IMR-90 (cell line): ENCODE measurements at regions not wholly inside any gene's neighbourhood (a gene's known extent, or its start where the extent isn't known, plus 50 kb on each side); places are given as distances from the start of the nearest gene placed in this dataset.

Source experiments
- ATAC-seq: fragments of 200-7000 bp; cut with Tn5 transposase; 2 replicates; pipeline ENCODE4 v1.9.1; 2020; ENCODE audit warnings: low read depth, mild to moderate bottlenecking, moderate library complexity
- BruUV-seq: library from RNA; stranded (reverse); fragments of 400-500 nt; replicated peaks from 2 replicates; lab custom pipeline; 2021; lab: Mats Ljungman, UMichigan
- CTCF ChIA-PET: fragments of 300-600 bp; formaldehyde crosslinking; extraction: SDS; loops from one replicate; lab custom pipeline; 2021; ENCODE audit warnings: antibody characterized with exemption; lab: Yijun Ruan, JAX
- POLR2A ChIA-PET: fragments of 300-600 bp; sonication (Branson Sonifier 250); formaldehyde crosslinking; loops from one replicate; lab custom pipeline; 2022; ENCODE audit warnings: antibody characterized with exemption; ENCODE audit not compliant: unreplicated experiment; lab: Charles Lee
- DNase-seq: peaks from one replicate; pipeline ENCODE4 v3.0.0; 2013
- H2AFZ ChIP-seq: replicated peaks from 2 replicates; pipeline ENCODE3; 2013; ENCODE audit warnings: low read length, mild to moderate bottlenecking; ENCODE audit not compliant: poor library complexity
- H2AK5ac ChIP-seq: 2 replicates; pipeline ENCODE4 v1.6.1; 2013; ENCODE audit warnings: low read depth, low read length, inconsistent platforms
- H2AK9ac ChIP-seq: replicated peaks from 2 replicates; pipeline ENCODE3; 2013; ENCODE audit warnings: mild to moderate bottlenecking, low read depth, low read length, moderate library complexity; ENCODE audit not compliant: poor library complexity
- H2BK120ac ChIP-seq: 2 replicates; pipeline ENCODE4 v1.6.1; 2013; ENCODE audit warnings: low read depth, low read length, inconsistent platforms
- H2BK15ac ChIP-seq: 3 replicates; pipeline ENCODE4 v1.6.1; 2013; ENCODE audit warnings: low read depth, low read length, inconsistent platforms
- H2BK20ac ChIP-seq: 2 replicates; pipeline ENCODE4 v1.6.1; 2013; ENCODE audit warnings: low read depth, mild to moderate bottlenecking, inconsistent platforms, low read length, moderate library complexity
- H2BK5ac ChIP-seq: 2 replicates; pipeline ENCODE4 v1.6.1; 2013; ENCODE audit warnings: mild to moderate bottlenecking, low read depth, low read length, inconsistent platforms; ENCODE audit not compliant: poor library complexity, severe bottlenecking
- H3K14ac ChIP-seq: replicated peaks from 2 replicates; pipeline ENCODE4 v1.6.1; 2013; ENCODE audit warnings: low read depth, low read length, inconsistent platforms
- H3K18ac ChIP-seq: 2 replicates; pipeline ENCODE4 v1.6.1; 2013; ENCODE audit warnings: low read depth, low read length, control low read depth
- H3K23ac ChIP-seq: 2 replicates; pipeline ENCODE4 v1.6.1; 2013; ENCODE audit warnings: low read depth, low read length, inconsistent platforms
- H3K27ac ChIP-seq: 2 replicates; pipeline ENCODE4 v1.5.1; 2013; ENCODE audit warnings: mild to moderate bottlenecking, control low read depth, low read length; ENCODE audit not compliant: insufficient read depth
- H3K27me3 ChIP-seq: 2 replicates; pipeline ENCODE4 v1.6.1; 2013; ENCODE audit warnings: low read length; ENCODE audit not compliant: control insufficient read depth, insufficient read depth
- H3K36me3 ChIP-seq: 2 replicates; pipeline ENCODE4 v1.6.1; 2013; ENCODE audit warnings: low read length, mixed read lengths; ENCODE audit not compliant: control insufficient read depth, insufficient read depth
- H3K4ac ChIP-seq: 2 replicates; pipeline ENCODE4 v1.6.1; 2013; ENCODE audit warnings: low read depth, low read length, inconsistent platforms
- H3K4me1 ChIP-seq: 2 replicates; pipeline ENCODE4 v1.6.1; 2013; ENCODE audit warnings: low read length, mixed read lengths; ENCODE audit not compliant: control insufficient read depth, insufficient read depth
- H3K4me2 ChIP-seq: 2 replicates; pipeline ENCODE4 v1.6.1; 2013; ENCODE audit warnings: low read depth, mild to moderate bottlenecking, control low read depth, low read length, moderate library complexity
- H3K4me3 ChIP-seq: 2 replicates; pipeline ENCODE4 v1.5.1; 2013; ENCODE audit warnings: low read depth, mild to moderate bottlenecking, control low read depth, low read length, moderate library complexity; ENCODE audit not compliant: insufficient read depth
- H3K56ac ChIP-seq: 2 replicates; pipeline ENCODE4 v1.6.1; 2013; ENCODE audit warnings: low read length, inconsistent platforms; ENCODE audit not compliant: insufficient read depth; ENCODE audit errors: extremely low read depth
- H3K79me1 ChIP-seq, 2 experiments: 2 replicates each; pipeline ENCODE4 v1.6.1; 2013; ENCODE audit warnings: low read length in 2 of 2, inconsistent platforms in 1 of 2, low read depth in 1 of 2
- H3K9ac ChIP-seq: 2 replicates; pipeline ENCODE4 v1.6.1; 2013; ENCODE audit warnings: low read depth, low read length, control low read depth
- H3K9me1 ChIP-seq: 2 replicates; pipeline ENCODE4 v1.6.1; 2013; ENCODE audit warnings: low read length, inconsistent platforms; ENCODE audit not compliant: insufficient read depth
- H3K9me3 ChIP-seq: 2 replicates; pipeline ENCODE4 v1.6.1; 2013; ENCODE audit warnings: low read length; ENCODE audit not compliant: control insufficient read depth, insufficient read depth
- H4K20me1 ChIP-seq: 2 replicates; pipeline ENCODE4 v1.6.1; 2013; ENCODE audit warnings: low read length, inconsistent platforms; ENCODE audit not compliant: insufficient read depth
- H4K5ac ChIP-seq: 2 replicates; pipeline ENCODE4 v1.6.1; 2013; ENCODE audit warnings: mild to moderate bottlenecking, low read depth, low read length, control low read depth
- H4K8ac ChIP-seq, 2 experiments: 2 replicates each; pipeline ENCODE4 v1.6.1; 2013; ENCODE audit warnings: low read depth in 2 of 2, low read length in 2 of 2, control low read depth in 1 of 2, inconsistent platforms in 1 of 2
- H4K91ac ChIP-seq: 2 replicates; pipeline ENCODE4 v1.6.1; 2013; ENCODE audit warnings: low read depth, low read length, inconsistent platforms; ENCODE audit not compliant: insufficient read depth
- BHLHE40 ChIP-seq: fragments of 150-350 bp; IDR thresholded peaks from 2 replicates; pipeline ENCODE4 v1.6.1; 2016; ENCODE audit warnings: mild to moderate bottlenecking, low read depth, low read length
- CEBPB ChIP-seq: IDR thresholded peaks from 2 replicates; pipeline ENCODE4 v1.6.1; 2012; ENCODE audit warnings: low read depth, low read length, improper control_type of control experiment
- CHD1 ChIP-seq: IDR thresholded peaks from 2 replicates; pipeline ENCODE4 v1.6.1; 2012; ENCODE audit warnings: low read depth, low read length, improper control_type of control experiment
- CTCF ChIP-seq: conservative IDR thresholded peaks from 2 replicates; pipeline ENCODE4 v1.5.1; 2012; ENCODE audit warnings: mild to moderate bottlenecking, low read depth, low read length, improper control_type of control experiment
- ELK1 ChIP-seq: fragments of 150-350 bp; IDR thresholded peaks from 2 replicates; pipeline ENCODE4 v1.6.1; 2016; ENCODE audit warnings: low read depth, mild to moderate bottlenecking, low read length, moderate library complexity, borderline replicate concordance
- FOS ChIP-seq: fragments of 150-350 bp; IDR thresholded peaks from 2 replicates; pipeline ENCODE4 v1.6.1; 2016; ENCODE audit warnings: low read depth, low read length
- MAFK ChIP-seq: IDR thresholded peaks from 2 replicates; pipeline ENCODE4 v1.6.1; 2012; ENCODE audit warnings: low read depth, low read length, improper control_type of control experiment
- MAZ ChIP-seq: IDR thresholded peaks from 2 replicates; pipeline ENCODE4 v1.6.1; 2012; ENCODE audit warnings: low read depth, mild to moderate bottlenecking, low read length, improper control_type of control experiment, moderate library complexity, borderline replicate concordance
- MXI1 ChIP-seq: IDR thresholded peaks from 2 replicates; pipeline ENCODE4 v1.6.1; 2012; ENCODE audit warnings: low read depth, mild to moderate bottlenecking, low read length, moderate library complexity, borderline replicate concordance
- NFE2L2 ChIP-seq: fragments of 150-350 bp; IDR thresholded peaks from 2 replicates; pipeline ENCODE4 v1.6.1; 2016; ENCODE audit warnings: low read depth, mild to moderate bottlenecking, low read length
- POLR2A ChIP-seq: IDR thresholded peaks from 2 replicates; pipeline ENCODE4 v1.6.1; 2012; ENCODE audit warnings: mild to moderate bottlenecking, low read depth, low read length
- RAD21 ChIP-seq: IDR thresholded peaks from 2 replicates; pipeline ENCODE4 v1.6.1; 2012; ENCODE audit warnings: low read length, improper control_type of control experiment
- RCOR1 ChIP-seq: IDR thresholded peaks from 2 replicates; pipeline ENCODE4 v1.6.1; 2012; ENCODE audit warnings: mild to moderate bottlenecking, low read length, improper control_type of control experiment; ENCODE audit not compliant: insufficient replicate concordance
- RFX5 ChIP-seq: IDR thresholded peaks from 2 replicates; pipeline ENCODE4 v1.8.0; 2012; ENCODE audit warnings: low read depth, mild to moderate bottlenecking, low read length, moderate library complexity
- SMC3 ChIP-seq: fragments of 150-350 bp; IDR thresholded peaks from 2 replicates; pipeline ENCODE4 v1.6.1; 2016; ENCODE audit warnings: low read depth, mild to moderate bottlenecking, antibody characterized with exemption, low read length, moderate library complexity
- USF2 ChIP-seq: fragments of 150-350 bp; IDR thresholded peaks from 2 replicates; pipeline ENCODE4 v1.6.1; 2017; ENCODE audit warnings: mild to moderate bottlenecking, antibody characterized with exemption, low read length, low read depth
- WGBS, 2 experiments: methylation state at CpG; one replicate each; pipeline versions ENCODE4 v1.1.5 to v1.1.7; 2013; ENCODE audit warnings: missing lambda C conversion rate in 2 of 2; ENCODE audit not compliant: insufficient read length in 1 of 2; ENCODE audit errors: extremely low coverage in 2 of 2; 5-methylcytosine and 5-hydroxymethylcytosine counted together
- dilution Hi-C: fragments of 300-500 bp; cut with HindIII; formaldehyde crosslinking; loops from one replicate; pipeline ENCODE4 v1.14.3; 2018; ENCODE audit warnings: low sequenced_read_pairs; ENCODE audit not compliant: unreplicated experiment
- in situ Hi-C: fragments of 300-500 bp; cut with MboI; formaldehyde crosslinking; loops from 3 replicates; pipeline ENCODE4 v1.14.3; 2019; ENCODE audit warnings: low sequenced_read_pairs, inconsistent platforms, mixed read lengths
- intact Hi-C: fragments of 100-400 bp; cut with micrococcal nuclease; formaldehyde crosslinking; loops from 2 replicates; pipeline ENCODE4 v1.10.0; 2022

- no peaks in the 10 kb centered on the region for H3K9me3 ChIP-seq
- no peak overlapping the region for H3K27ac ChIP-seq
- H2BK5ac ChIP-seq: no peak overlapping the region
- H3K4ac ChIP-seq: no peak overlapping the region
- no peak overlapping the region for H2BK15ac ChIP-seq
- H2BK120ac ChIP-seq: no peak overlapping the region
- no peak overlapping the region for H2BK20ac ChIP-seq
- H3K18ac ChIP-seq: no peak overlapping the region
- TF ChIP-seq CTCF: no peak
- TF ChIP-seq MAFK: no peak
- TF ChIP-seq MAZ: no peak
- TF ChIP-seq RAD21: no peak
- TF ChIP-seq FOS: no peak
- TF ChIP-seq ELK1: no peak
- TF ChIP-seq BHLHE40: no peak
- TF ChIP-seq RCOR1: no peak
- TF ChIP-seq NFE2L2: no peak
- TF ChIP-seq MXI1: no peak
- no peak for TF ChIP-seq CHD1
- TF ChIP-seq SMC3: no peak
- TF ChIP-seq POLR2A: no peak
- TF ChIP-seq CEBPB: no peak
- TF ChIP-seq USF2: no peak
- TF ChIP-seq RFX5: no peak
- DNase-seq (no peak), ATAC-seq (no peak)
- no peak overlapping the region for H4K5ac ChIP-seq
- H3K27me3 ChIP-seq: no peaks in the 10 kb centered on the region
- no peaks in the 10 kb centered on the region for H4K20me1 ChIP-seq
- no peak overlapping the region for H3K14ac ChIP-seq
- H3K9ac ChIP-seq: no peak overlapping the region
- dilution Hi-C loops (no loop called here), in situ Hi-C loops (no loop called here), intact Hi-C loops (no loop called here)
- no peaks in the 10 kb centered on the region for H3K36me3 ChIP-seq
- no peaks in the 10 kb centered on the region for H3K79me1 ChIP-seq
- no peaks in the 10 kb centered on the region for H3K4me1 ChIP-seq
- no peak overlapping the region for H2AFZ ChIP-seq
- POLR2A ChIA-PET: no interaction called here
- no peak overlapping the region for H2AK9ac ChIP-seq
- CTCF ChIA-PET: interaction anchor here (0.6 kb wide), 1 partner anchor 580 kb away, joined by 3 read pairs; no protein-coding TSS in a partner anchor
- H3K23ac ChIP-seq: no peak overlapping the region
- no peak overlapping the region for H3K4me2 ChIP-seq
- no peak overlapping the region for H3K56ac ChIP-seq
- no TSS peak for BruUV-seq
- no CpG with 5 or more reads among the region's 4 CpGs for WGBS, 2 experiments
- H4K8ac ChIP-seq: no peak overlapping the region
- no peak overlapping the region for H4K91ac ChIP-seq
- no peak overlapping the region for H3K4me3 ChIP-seq
- no peak overlapping the region for H2AK5ac ChIP-seq
- no peaks in the 10 kb centered on the region for H3K9me1 ChIP-seq
These were observed 204.5 kb downstream of the POU4F1 start for GRCh38 chr13:78398743-78399410.
